GM13976 (cell line): ENCODE measurements at regions not wholly inside any gene's neighbourhood (a gene's known extent, or its start where the extent isn't known, plus 50 kb on each side); places are given as distances from the start of the nearest gene placed in this dataset.

Experiments
- DNase-seq: peaks from one replicate; pipeline ENCODE4 v3.0.0; 2012; ENCODE audit warnings: low spot score
- CTCF ChIP-seq: IDR thresholded peaks from 2 replicates; pipeline ENCODE4 v1.5.1; 2012; ENCODE audit warnings: borderline replicate concordance, mild to moderate bottlenecking; ENCODE audit not compliant: insufficient read depth; ENCODE audit errors: extremely low read depth, missing control alignments, control extremely low read depth
- in situ Hi-C: fragments of 300-500 bp; cut with MboI; formaldehyde crosslinking; loops from one replicate; pipeline ENCODE4 v1.12.0; 2022; ENCODE audit warnings: low sequenced_read_pairs, mixed read lengths, inconsistent platforms; ENCODE audit not compliant: unreplicated experiment

- TF ChIP-seq CTCF = no peak
- in situ Hi-C loops = no loop called here
- DNase-seq = no peak
Measured at GRCh38 chr4:132526652-132527051, 622.4 kb upstream of the PCDH10 start.

GRCh38 chr4:132527817-132528216 lies 621.3 kb upstream of the PCDH10 start:
- in situ Hi-C loops = no loop called here
- DNase-seq = no peak
- no peak for TF ChIP-seq CTCF

- no peak for TF ChIP-seq CTCF
- in situ Hi-C loops = no loop called here
- no peak for DNase-seq
Measured at GRCh38 chr4:132530861-132531260, 618.2 kb upstream of the PCDH10 start.

GRCh38 chr4:132540268-132540667 lies 608.8 kb upstream of the PCDH10 start:
- no peak for DNase-seq
- in situ Hi-C loops = no loop called here
- TF ChIP-seq CTCF = no peak

- no peak for DNase-seq
- no peak for TF ChIP-seq CTCF
- in situ Hi-C loops = no loop called here
Measured at GRCh38 chr4:132540797-132541196, 608.3 kb upstream of the PCDH10 start.

- DNase-seq = no peak
- TF ChIP-seq CTCF = no peak
- in situ Hi-C loops = no loop called here
Measured at GRCh38 chr4:132542228-132542627, 606.9 kb upstream of the PCDH10 start.

- TF ChIP-seq CTCF = no peak
- in situ Hi-C loops = no loop called here
Measured at GRCh38 chr4:132548463-132548862, 600.6 kb upstream of the PCDH10 start.

More at GRCh38 chr4:132548463-132548862, 600.6 kb upstream of the PCDH10 start:
- no peak for DNase-seq
